Endothelial cell of umbilical vein (primary cell): ENCODE measurements at regions not wholly inside any gene's neighbourhood (a gene's known extent, or its start where the extent isn't known, plus 50 kb on each side); places are given as distances from the start of the nearest gene placed in this dataset.

Experiments used
- BruUV-seq: library from RNA; stranded (reverse); fragments of 400-500 nt; replicated peaks from 2 replicates; lab custom pipeline; 2021; lab: Mats Ljungman, UMichigan
- CTCF ChIA-PET: fragments of 300-600, 350-600 bp; sonication (Branson Sonifier 250); formaldehyde crosslinking; loops from one replicate; lab custom pipeline; 2021; ENCODE audit warnings: antibody characterized with exemption, inconsistent platforms; lab: Charles Lee
- POLR2A ChIA-PET: fragments of 300-600, 350-600 bp; sonication (Branson Sonifier 250); formaldehyde crosslinking; loops from one replicate; lab custom pipeline; 2021; ENCODE audit warnings: antibody characterized with exemption, inconsistent platforms; lab: Charles Lee
- DNase-seq: peaks from one replicate; pipeline ENCODE4 v3.0.0-alpha.2; 2011; ENCODE audit warnings: low read depth, low spot score
- FAIRE-seq: peaks from 2 replicates; lab custom pipeline; 2011; peaks lifted over from hg19 to GRCh38; lab: Jason Lieb, UNC
- H2AFZ ChIP-seq: 2 replicates; pipeline ENCODE4 v1.6.0; 2012; ENCODE audit warnings: low read depth, low read length, control low read depth, inconsistent platforms
- H3K27ac ChIP-seq: 2 replicates; pipeline ENCODE4 v1.5.1; 2011; ENCODE audit warnings: low read depth, mild to moderate bottlenecking, control low read depth, low read length, moderate library complexity; ENCODE audit not compliant: insufficient read depth
- H3K27me3 ChIP-seq, 2 experiments: 2 replicates each; pipeline versions ENCODE4 v1.6.0 to v1.6.1; 2011; ENCODE audit warnings: low read length in 2 of 2, mixed read lengths in 1 of 2; ENCODE audit not compliant: control insufficient read depth in 2 of 2, insufficient read depth in 2 of 2
- H3K36me3 ChIP-seq, 2 experiments: 2 replicates in 1 of 2; 3 replicates in 1 of 2; pipeline ENCODE4 v1.5.1; 2011; ENCODE audit warnings: low read length in 2 of 2, mild to moderate bottlenecking in 1 of 2, moderate library complexity in 1 of 2; ENCODE audit not compliant: control insufficient read depth in 2 of 2, insufficient read depth in 2 of 2; ENCODE audit errors: extremely low read depth in 1 of 2
- H3K4me1 ChIP-seq: 3 replicates; pipeline ENCODE4 v1.5.1; 2011; ENCODE audit warnings: mild to moderate bottlenecking, low read length; ENCODE audit not compliant: control insufficient read depth, insufficient read depth; ENCODE audit errors: extremely low read depth
- H3K4me2 ChIP-seq: 2 replicates; pipeline ENCODE4 v1.6.1; 2011; ENCODE audit warnings: low read length, control low read depth, mixed read lengths; ENCODE audit not compliant: insufficient read depth
- H3K4me3 ChIP-seq, 3 experiments: fragments of 200-600 bp in 1 of 3; sonication (generic), shearing (Covaris generic) in 1 of 3; replicated peaks in 1 of 3; 2 replicates each; pipeline ENCODE4 v1.5.1; 2011 to 2016; ENCODE audit warnings: control low read depth in 3 of 3, low read length in 3 of 3, mild to moderate bottlenecking in 2 of 3, inconsistent platforms in 1 of 3, low read depth in 1 of 3, moderate library complexity in 1 of 3; ENCODE audit not compliant: insufficient read depth in 1 of 3
- H3K79me2 ChIP-seq: 2 replicates; pipeline ENCODE4 v1.6.0; 2012; ENCODE audit warnings: low read length, inconsistent platforms; ENCODE audit not compliant: control insufficient read depth, insufficient read depth
- H3K9ac ChIP-seq: replicated peaks from 2 replicates; pipeline ENCODE3; 2011; ENCODE audit warnings: low read length, control low read depth; ENCODE audit not compliant: insufficient read depth; ENCODE audit errors: extremely low read depth
- H3K9me1 ChIP-seq: replicated peaks from 3 replicates; pipeline ENCODE4 v1.6.0; 2011; ENCODE audit warnings: mild to moderate bottlenecking, low read length; ENCODE audit not compliant: control insufficient read depth, insufficient read depth; ENCODE audit errors: extremely low read depth
- H3K9me3 ChIP-seq: replicated peaks from 2 replicates; pipeline ENCODE4 v1.5.1; 2012; ENCODE audit warnings: low read length, inconsistent platforms; ENCODE audit not compliant: control insufficient read depth, insufficient read depth
- H4K20me1 ChIP-seq: replicated peaks from 2 replicates; pipeline ENCODE3; 2011; ENCODE audit warnings: mild to moderate bottlenecking, low read length; ENCODE audit not compliant: control insufficient read depth, insufficient read depth; ENCODE audit errors: extremely low read depth
- EZH2 ChIP-seq: IDR thresholded peaks from 2 replicates; pipeline ENCODE4 v1.6.1; 2012; ENCODE audit warnings: borderline replicate concordance, low read depth, mild to moderate bottlenecking, moderate library complexity, low read length, inconsistent platforms; ENCODE audit not compliant: severe bottlenecking
- FOS ChIP-seq: IDR thresholded peaks from 2 replicates; pipeline ENCODE4 v1.6.1; 2011; ENCODE audit warnings: mild to moderate bottlenecking, low read length, moderate library complexity, borderline replicate concordance; ENCODE audit not compliant: insufficient read depth
- GATA2 ChIP-seq: IDR thresholded peaks from 2 replicates; pipeline ENCODE4 v1.7.0; 2011; ENCODE audit warnings: low read depth, mild to moderate bottlenecking, moderate library complexity, mixed read lengths, low read length; ENCODE audit not compliant: insufficient read length, insufficient read depth
- JUN ChIP-seq: IDR thresholded peaks from 2 replicates; pipeline ENCODE4 v1.6.1; 2011; ENCODE audit warnings: borderline replicate concordance, low read depth; ENCODE audit not compliant: insufficient read length, insufficient read depth
- MYC ChIP-seq: IDR thresholded peaks from one replicate; pipeline ENCODE4 v1.6.1; 2011; ENCODE audit warnings: mild to moderate bottlenecking, low read depth, low read length
- POLR2A ChIP-seq: IDR thresholded peaks from 2 replicates; pipeline ENCODE4 v1.6.1; 2012; ENCODE audit warnings: low read depth, mild to moderate bottlenecking, control low read depth, low read length
- POLR2AphosphoS5 ChIP-seq: IDR thresholded peaks from 2 replicates; pipeline ENCODE4 v1.6.1; 2012; ENCODE audit warnings: low read depth, mild to moderate bottlenecking, control low read depth, low read length, moderate library complexity; ENCODE audit not compliant: insufficient read depth
- dilution Hi-C: fragments of 300-500 bp; cut with MboI; formaldehyde crosslinking; loops from one replicate; pipeline ENCODE4 v1.15.0; 2019; ENCODE audit warnings: low sequenced_read_pairs; ENCODE audit not compliant: extremely low pct_ligation_motif_present
- intact Hi-C: fragments of 100-400 bp; cut with micrococcal nuclease; formaldehyde crosslinking; loops from one replicate; pipeline ENCODE4 v1.10.0; 2022
- TF ChIP-seq, protein P1 (sequence below): IDR thresholded peaks from 2 replicates; pipeline ENCODE4 v1.6.1; 2011; ENCODE audit not compliant: insufficient read depth, insufficient read length
- TF ChIP-seq, protein P2 (sequence below), 2 donors: IDR thresholded peaks; 1 replicate in 1 of 2; 2 replicates in 1 of 2; pipeline ENCODE4 v1.5.1; 2011; ENCODE audit warnings: low read length in 2 of 2, mild to moderate bottlenecking in 2 of 2, moderate library complexity in 2 of 2, control low read depth in 1 of 2, inconsistent platforms in 1 of 2, low read depth in 1 of 2; ENCODE audit not compliant: insufficient read depth in 1 of 2; ENCODE audit errors: extremely low read depth in 1 of 2

- CTCF ChIA-PET: interaction anchor here (1.0 to 1.1 kb wide), 2 partner anchors 12 to 39 kb away, joined by 3 to 4 read pairs; no protein-coding TSS in a partner anchor
- Histone ChIP-seq H3K27me3 (peaks cover 0 to 3% of the 10 kb centered on the region in 2 experiments), H4K20me1 (no peaks in the 10 kb centered on the region), H3K36me3 (no peaks in the 10 kb centered on the region), H3K4me2 (no peak overlapping the region), H3K9ac (no peak overlapping the region), H3K27ac (no peak overlapping the region), H3K9me3 (no peaks in the 10 kb centered on the region), H3K9me1 (no peaks in the 10 kb centered on the region), H3K4me3 (no peak overlapping the region), H3K79me2 (no peaks in the 10 kb centered on the region), H2AFZ (no peak overlapping the region), H3K4me1 (no peaks in the 10 kb centered on the region)
- intact Hi-C loops (loop anchor here (1.0 kb wide), 1 partner anchor 19 kb away; no protein-coding TSS in a partner anchor), dilution Hi-C loops (no loop called here)
- DNase-seq (no peak), FAIRE-seq (no peak)
- TF ChIP-seq, protein P1, sequence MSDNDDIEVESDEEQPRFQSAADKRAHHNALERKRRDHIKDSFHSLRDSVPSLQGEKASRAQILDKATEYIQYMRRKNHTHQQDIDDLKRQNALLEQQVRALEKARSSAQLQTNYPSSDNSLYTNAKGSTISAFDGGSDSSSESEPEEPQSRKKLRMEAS: no peak
- TF ChIP-seq FOS: no peak
- no peak for TF ChIP-seq POLR2A
- TF ChIP-seq MYC: no peak
- no peak for TF ChIP-seq POLR2AphosphoS5
- no peak for TF ChIP-seq JUN
- TF ChIP-seq EZH2: no peak
- TF ChIP-seq, protein P2, sequence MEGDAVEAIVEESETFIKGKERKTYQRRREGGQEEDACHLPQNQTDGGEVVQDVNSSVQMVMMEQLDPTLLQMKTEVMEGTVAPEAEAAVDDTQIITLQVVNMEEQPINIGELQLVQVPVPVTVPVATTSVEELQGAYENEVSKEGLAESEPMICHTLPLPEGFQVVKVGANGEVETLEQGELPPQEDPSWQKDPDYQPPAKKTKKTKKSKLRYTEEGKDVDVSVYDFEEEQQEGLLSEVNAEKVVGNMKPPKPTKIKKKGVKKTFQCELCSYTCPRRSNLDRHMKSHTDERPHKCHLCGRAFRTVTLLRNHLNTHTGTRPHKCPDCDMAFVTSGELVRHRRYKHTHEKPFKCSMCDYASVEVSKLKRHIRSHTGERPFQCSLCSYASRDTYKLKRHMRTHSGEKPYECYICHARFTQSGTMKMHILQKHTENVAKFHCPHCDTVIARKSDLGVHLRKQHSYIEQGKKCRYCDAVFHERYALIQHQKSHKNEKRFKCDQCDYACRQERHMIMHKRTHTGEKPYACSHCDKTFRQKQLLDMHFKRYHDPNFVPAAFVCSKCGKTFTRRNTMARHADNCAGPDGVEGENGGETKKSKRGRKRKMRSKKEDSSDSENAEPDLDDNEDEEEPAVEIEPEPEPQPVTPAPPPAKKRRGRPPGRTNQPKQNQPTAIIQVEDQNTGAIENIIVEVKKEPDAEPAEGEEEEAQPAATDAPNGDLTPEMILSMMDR (IDR thresholded peaks at IDR 0.05; ENCODE audit: extremely low read depth in 1 of 2, insufficient read depth in 1 of 2, low read depth in 1 of 2, low read length in 2 of 2): no peak
- no peak for TF ChIP-seq GATA2
- no TSS peak for BruUV-seq
- POLR2A ChIA-PET: no interaction called here
These were observed 513.8 kb downstream of the PTPRC start for GRCh38 chr1:199152676-199153075.
